ENCODE measurements at regions not wholly inside any gene's neighbourhood (a gene's known extent, or its start where the extent isn't known, plus 50 kb on each side); places are given as distances from the start of the nearest gene placed in this dataset.

- Mint-ChIP-seq H3K27ac (ENCODE audit: unreplicated experiment) (no peak overlapping the region), H3K9me3 (ENCODE audit: low read depth, unreplicated experiment) (no peaks in the 10 kb centered on the region), H3K27me3 (ENCODE audit: unreplicated experiment) (no peaks in the 10 kb centered on the region), H3K36me3 (ENCODE audit: insufficient read depth, unreplicated experiment) (no peaks in the 10 kb centered on the region), H3K4me1 (ENCODE audit: low read depth, unreplicated experiment) (no peaks in the 10 kb centered on the region), H3K4me3 (ENCODE audit: low read depth, unreplicated experiment) (no peak overlapping the region)
- DNase-seq = no peak
- CTCF ChIA-PET = no interaction called here
- intact Hi-C loops (cut with micrococcal nuclease; ENCODE audit: unreplicated experiment) = no loop called here
- TF ChIP-seq, protein P1, sequence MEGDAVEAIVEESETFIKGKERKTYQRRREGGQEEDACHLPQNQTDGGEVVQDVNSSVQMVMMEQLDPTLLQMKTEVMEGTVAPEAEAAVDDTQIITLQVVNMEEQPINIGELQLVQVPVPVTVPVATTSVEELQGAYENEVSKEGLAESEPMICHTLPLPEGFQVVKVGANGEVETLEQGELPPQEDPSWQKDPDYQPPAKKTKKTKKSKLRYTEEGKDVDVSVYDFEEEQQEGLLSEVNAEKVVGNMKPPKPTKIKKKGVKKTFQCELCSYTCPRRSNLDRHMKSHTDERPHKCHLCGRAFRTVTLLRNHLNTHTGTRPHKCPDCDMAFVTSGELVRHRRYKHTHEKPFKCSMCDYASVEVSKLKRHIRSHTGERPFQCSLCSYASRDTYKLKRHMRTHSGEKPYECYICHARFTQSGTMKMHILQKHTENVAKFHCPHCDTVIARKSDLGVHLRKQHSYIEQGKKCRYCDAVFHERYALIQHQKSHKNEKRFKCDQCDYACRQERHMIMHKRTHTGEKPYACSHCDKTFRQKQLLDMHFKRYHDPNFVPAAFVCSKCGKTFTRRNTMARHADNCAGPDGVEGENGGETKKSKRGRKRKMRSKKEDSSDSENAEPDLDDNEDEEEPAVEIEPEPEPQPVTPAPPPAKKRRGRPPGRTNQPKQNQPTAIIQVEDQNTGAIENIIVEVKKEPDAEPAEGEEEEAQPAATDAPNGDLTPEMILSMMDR (IDR thresholded peaks at IDR 0.05; ENCODE audit: unreplicated experiment) = no peak
- BruUV-seq (replicated peaks) = no TSS peak
Measured at GRCh38 chr1:95572962-95573361, 339.0 kb downstream of the RWDD3 start.

DNA sequence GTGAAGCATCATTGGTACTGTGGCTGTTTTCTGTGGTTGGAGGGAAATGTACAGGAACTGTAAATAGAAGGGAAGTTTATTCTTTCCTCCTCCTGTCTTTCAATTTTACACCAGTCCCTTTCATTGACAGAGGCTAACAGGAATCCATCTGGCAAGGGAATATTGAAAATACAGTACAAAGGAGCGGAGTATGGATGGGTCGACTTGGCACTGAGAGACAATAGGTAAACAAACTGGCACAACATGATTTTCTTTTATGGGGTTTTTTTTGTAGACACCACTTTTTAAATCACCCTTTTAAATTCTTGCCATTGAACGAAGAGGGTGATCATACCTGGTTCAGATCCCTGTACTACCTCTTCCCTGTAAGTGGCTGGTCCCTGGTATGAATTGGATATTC, 341.3 kb downstream of the RWDD3 start:
- intact Hi-C loops (cut with micrococcal nuclease; ENCODE audit: unreplicated experiment) = no loop called here
- no TSS peak for BruUV-seq (replicated peaks)
- TF ChIP-seq, protein P1 (IDR thresholded peaks at IDR 0.05; ENCODE audit: unreplicated experiment) = no peak
- Mint-ChIP-seq H3K9me3 (ENCODE audit: low read depth, unreplicated experiment) (no peaks in the 10 kb centered on the region), H3K27ac (ENCODE audit: unreplicated experiment) (no peak overlapping the region), H3K36me3 (ENCODE audit: insufficient read depth, unreplicated experiment) (no peaks in the 10 kb centered on the region), H3K27me3 (ENCODE audit: unreplicated experiment) (no peaks in the 10 kb centered on the region), H3K4me3 (ENCODE audit: low read depth, unreplicated experiment) (no peak overlapping the region), H3K4me1 (ENCODE audit: low read depth, unreplicated experiment) (peaks cover 8% of the 10 kb centered on the region)
- CTCF ChIA-PET = no interaction called here
- no peak for DNase-seq

DNA sequence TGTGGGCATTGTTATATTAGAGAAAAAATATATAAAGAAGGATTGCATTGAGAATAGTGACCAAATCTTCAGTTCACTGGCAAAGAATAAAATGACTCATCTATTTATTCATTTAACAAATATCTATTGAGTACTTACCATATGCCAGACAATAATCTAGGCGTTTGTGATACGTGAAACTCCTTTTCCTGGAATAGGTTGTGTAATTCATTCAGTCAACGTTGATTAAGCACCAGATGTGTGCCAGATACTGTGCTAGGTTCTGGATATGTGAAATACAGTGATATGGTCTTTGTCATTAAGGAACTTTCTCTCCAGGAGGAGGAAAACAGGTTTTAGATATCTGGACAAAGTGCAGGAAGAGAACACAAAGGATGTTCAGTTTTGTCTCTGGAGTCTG, 344.5 kb downstream of the RWDD3 start:
- no peak for DNase-seq

GRCh38 chr1:95582191-95582590, 348.2 kb downstream of the RWDD3 start:
- TF ChIP-seq, protein P1 (IDR thresholded peaks at IDR 0.05; ENCODE audit: unreplicated experiment) = no peak
- Mint-ChIP-seq H3K27me3 (ENCODE audit: unreplicated experiment) (no peaks in the 10 kb centered on the region), H3K4me1 (ENCODE audit: low read depth, unreplicated experiment) (peaks cover 8% of the 10 kb centered on the region), H3K27ac (ENCODE audit: unreplicated experiment) (no peak overlapping the region), H3K4me3 (ENCODE audit: low read depth, unreplicated experiment) (no peak overlapping the region), H3K9me3 (ENCODE audit: low read depth, unreplicated experiment) (no peaks in the 10 kb centered on the region), H3K36me3 (ENCODE audit: insufficient read depth, unreplicated experiment) (no peaks in the 10 kb centered on the region)
- intact Hi-C loops (cut with micrococcal nuclease; ENCODE audit: unreplicated experiment) = no loop called here
- CTCF ChIA-PET = no interaction called here
- no peak for DNase-seq
- BruUV-seq (replicated peaks) = no TSS peak

More for the DNA sequence above, 344.5 kb downstream of the RWDD3 start:
- intact Hi-C loops (cut with micrococcal nuclease; ENCODE audit: unreplicated experiment) = no loop called here
- no peaks in the 10 kb centered on the region for H3K27me3 Mint-ChIP-seq (ENCODE audit: unreplicated experiment)
- H3K27ac Mint-ChIP-seq (ENCODE audit: unreplicated experiment) = no peak overlapping the region
- no peak overlapping the region for H3K4me3 Mint-ChIP-seq (ENCODE audit: low read depth, unreplicated experiment)
- CTCF ChIA-PET = no interaction called here
- BruUV-seq (replicated peaks) = no TSS peak
- no peaks in the 10 kb centered on the region for H3K36me3 Mint-ChIP-seq (ENCODE audit: insufficient read depth, unreplicated experiment)
- H3K9me3 Mint-ChIP-seq (ENCODE audit: low read depth, unreplicated experiment) = no peaks in the 10 kb centered on the region
- TF ChIP-seq, protein P1 (IDR thresholded peaks at IDR 0.05; ENCODE audit: unreplicated experiment) = no peak
- peaks cover 8% of the 10 kb centered on the region for H3K4me1 Mint-ChIP-seq (ENCODE audit: low read depth, unreplicated experiment)

- intact Hi-C loops (cut with micrococcal nuclease; ENCODE audit: unreplicated experiment) = no loop called here
Measured at GRCh38 chr1:95582746-95583145, 348.7 kb downstream of the RWDD3 start.

More at GRCh38 chr1:95582746-95583145, 348.7 kb downstream of the RWDD3 start:
- H3K36me3 Mint-ChIP-seq (ENCODE audit: insufficient read depth, unreplicated experiment) = no peaks in the 10 kb centered on the region
- CTCF ChIA-PET = no interaction called here
- DNase-seq = no peak
- BruUV-seq (replicated peaks) = no TSS peak
- TF ChIP-seq, protein P1 (IDR thresholded peaks at IDR 0.05; ENCODE audit: unreplicated experiment) = no peak
- no peak overlapping the region for H3K27ac Mint-ChIP-seq (ENCODE audit: unreplicated experiment)
- no peaks in the 10 kb centered on the region for H3K27me3 Mint-ChIP-seq (ENCODE audit: unreplicated experiment)
- no peak overlapping the region for H3K4me3 Mint-ChIP-seq (ENCODE audit: low read depth, unreplicated experiment)
- no peaks in the 10 kb centered on the region for H3K9me3 Mint-ChIP-seq (ENCODE audit: low read depth, unreplicated experiment)
- H3K4me1 Mint-ChIP-seq (ENCODE audit: low read depth, unreplicated experiment) = peaks cover 8% of the 10 kb centered on the region

All from Calu3 (cell line).